T-cell (primary cell): ENCODE measurements at regions not wholly inside any gene's neighbourhood (a gene's known extent, or its start where the extent isn't known, plus 50 kb on each side); places are given as distances from the start of the nearest gene placed in this dataset.

Experiments
- ATAC-seq, 4 experiments: fragments of 200-7000 bp in 3 of 4; fragments of 150-1000 bp in 1 of 4; cut with Tn5 transposase; replicated peaks in 1 of 4; 1 replicate in 3 of 4; 2 replicates in 1 of 4; pipeline ENCODE4 v1.10.0; 2021; ENCODE audit warnings: moderate library complexity in 3 of 4, mild to moderate bottlenecking in 2 of 4, moderate number of reproducible peaks in 1 of 4
- CTCF ChIA-PET, 2 donors: fragments of 300-600 bp; sonication (Branson Sonifier 250); formaldehyde crosslinking; loops; one replicate each; lab custom pipeline; 2022; ENCODE audit warnings: antibody characterized with exemption in 2 of 2; lab: Charles Lee
- POLR2A ChIA-PET, 2 donors: fragments of 300-600 bp; sonication (Branson Sonifier 250); formaldehyde crosslinking; loops; one replicate each; lab custom pipeline; 2022; ENCODE audit warnings: antibody characterized with exemption in 2 of 2; lab: Charles Lee
- DNase-seq, 35 experiments: peaks; one replicate each; pipeline versions ENCODE4 v3.0.0 to v3.0.0-alpha.2; 2013 to 2023
- H3K27ac ChIP-seq: one replicate; pipeline ENCODE4 v1.5.1; 2013; ENCODE audit warnings: low read length
- H3K27me3 ChIP-seq, 2 experiments: replicated peaks in 1 of 2; 1 replicate in 1 of 2; 2 replicates in 1 of 2; pipeline versions ENCODE4 v1.6.1 to v1.7.0; 2013; ENCODE audit warnings: low read length in 1 of 2, mixed read lengths in 1 of 2; ENCODE audit not compliant: control insufficient read depth in 2 of 2, insufficient read depth in 2 of 2; ENCODE audit errors: extremely low read depth in 1 of 2
- H3K36me3 ChIP-seq, 2 donors: 1 replicate in 1 of 2; 2 replicates in 1 of 2; pipeline versions ENCODE4 v1.6.1 to v1.7.0; 2013; ENCODE audit warnings: low read length in 1 of 2; ENCODE audit not compliant: control insufficient read depth in 2 of 2, insufficient read depth in 1 of 2; ENCODE audit errors: extremely low read depth in 1 of 2
- H3K4me1 ChIP-seq, 2 experiments: 1 replicate in 1 of 2; 2 replicates in 1 of 2; pipeline versions ENCODE4 v1.6.1 to v1.7.0; 2013; ENCODE audit warnings: low read length in 2 of 2, mixed read lengths in 1 of 2; ENCODE audit not compliant: insufficient read depth in 2 of 2, control insufficient read depth in 1 of 2; ENCODE audit errors: extremely low read depth in 1 of 2
- H3K4me3 ChIP-seq, 2 donors: 1 replicate in 1 of 2; 2 replicates in 1 of 2; pipeline versions ENCODE4 v1.5.1 to v1.7.0; 2013; ENCODE audit warnings: mild to moderate bottlenecking in 2 of 2, low read length in 1 of 2, moderate library complexity in 1 of 2; ENCODE audit not compliant: control insufficient read depth in 1 of 2; ENCODE audit errors: extremely low read depth in 1 of 2
- H3K9me3 ChIP-seq: 2 replicates; pipeline ENCODE4 v1.7.0; 2013
- H3K27ac Mint-ChIP-seq, 2 donors: one replicate each; pipeline ENCODE4 v1.8.0; 2020 to 2021; ENCODE audit warnings: mild to moderate bottlenecking in 2 of 2, mixed read lengths in 2 of 2
- H3K27me3 Mint-ChIP-seq, 2 donors: one replicate each; pipeline ENCODE4 v1.8.0; 2021 to 2022; ENCODE audit warnings: mixed read lengths in 2 of 2
- H3K36me3 Mint-ChIP-seq: one replicate; pipeline ENCODE4 v1.8.0; 2021; ENCODE audit warnings: mixed read lengths
- H3K4me1 Mint-ChIP-seq, 3 donors: one replicate each; pipeline ENCODE4 v1.8.0; 2020 to 2022; ENCODE audit warnings: mixed read lengths in 3 of 3, mild to moderate bottlenecking in 1 of 3
- H3K4me3 Mint-ChIP-seq, 3 donors: one replicate each; pipeline ENCODE4 v1.8.0; 2020 to 2022; ENCODE audit warnings: mild to moderate bottlenecking in 3 of 3, mixed read lengths in 3 of 3, moderate library complexity in 3 of 3
- H3K9me3 Mint-ChIP-seq, 3 donors: one replicate each; pipeline ENCODE4 v1.8.0; 2020 to 2022; ENCODE audit warnings: mixed read lengths in 3 of 3
- WGBS: methylation state at CpG from one replicate; pipeline ENCODE4 v1.1.5; 2013; ENCODE audit warnings: missing lambda C conversion rate; ENCODE audit not compliant: insufficient coverage; 5-methylcytosine and 5-hydroxymethylcytosine counted together

DNA sequence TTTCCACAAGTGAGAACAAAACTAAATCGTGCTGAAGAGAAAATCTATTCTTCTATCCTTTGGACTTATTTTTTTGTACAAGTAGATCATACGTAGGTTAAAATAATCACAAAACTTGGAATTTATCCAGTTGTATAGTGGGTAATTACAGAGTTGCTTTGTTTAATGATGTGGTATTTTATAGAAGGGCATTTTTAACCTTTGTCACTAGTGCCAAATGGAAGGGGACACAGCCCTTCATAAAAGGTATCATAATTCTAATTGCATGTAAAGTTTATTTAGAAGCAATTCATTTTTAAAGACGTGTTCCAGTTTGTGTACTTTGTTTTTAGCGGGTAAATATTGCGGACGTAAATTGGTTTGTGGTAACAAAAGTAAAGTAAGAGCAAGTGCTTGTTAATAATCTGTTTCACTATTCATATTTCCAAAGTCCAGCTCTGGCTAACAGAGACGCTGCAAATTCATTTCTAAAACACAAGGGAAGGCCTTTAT is 99.5 kb downstream of the ERCC5 start:
- Histone ChIP-seq H3K4me1 (no peaks in the 10 kb centered on the region), H3K27me3 (no peaks in the 10 kb centered on the region), H3K9me3 (no peaks in the 10 kb centered on the region), H3K4me3 (no peak overlapping the region), H3K36me3 (no peaks in the 10 kb centered on the region), H3K27ac (no peak overlapping the region)
- POLR2A ChIA-PET = no interaction called here
- Mint-ChIP-seq H3K4me3 (no peak overlapping the region), H3K9me3 (peaks cover 0 to 10% (median 0%) of the 10 kb centered on the region in 3 donors), H3K27me3 (peaks cover 24 to 40% of the 10 kb centered on the region in 2 donors), H3K36me3 (no peaks in the 10 kb centered on the region), H3K4me1 (no peaks in the 10 kb centered on the region), H3K27ac (no peak overlapping the region)
- WGBS = no CpG with 5 or more reads among the region's 7 CpGs
- DNase-seq (no peak), ATAC-seq (no peak)
- CTCF ChIA-PET = no interaction called here

- Mint-ChIP-seq H3K36me3 (no peaks in the 10 kb centered on the region), H3K27me3 (peaks cover 26 to 44% of the 10 kb centered on the region in 2 donors), H3K27ac (no peak overlapping the region), H3K9me3 (peaks cover 0 to 14% (median 3%) of the 10 kb centered on the region in 3 donors), H3K4me3 (no peak overlapping the region), H3K4me1 (no peaks in the 10 kb centered on the region)
- no peaks in the 10 kb centered on the region for H3K4me1 ChIP-seq
- no CpG with 5 or more reads among the region's 2 CpGs for WGBS
- H3K9me3 ChIP-seq = no peaks in the 10 kb centered on the region
- no peak overlapping the region for H3K4me3 ChIP-seq
- no peak overlapping the region for H3K27ac ChIP-seq
- POLR2A ChIA-PET = no interaction called here
- no peak for ATAC-seq
- CTCF ChIA-PET = no interaction called here
- H3K36me3 ChIP-seq = no peaks in the 10 kb centered on the region
- DNase-seq = no peak
- peaks cover 0 to 2% of the 10 kb centered on the region in 2 experiments for H3K27me3 ChIP-seq
Measured at GRCh38 chr13:102944821-102945220, 99.0 kb downstream of the ERCC5 start.

- Mint-ChIP-seq H3K4me3 (no peak overlapping the region), H3K4me1 (no peaks in the 10 kb centered on the region), H3K9me3 (peaks cover 0 to 14% (median 3%) of the 10 kb centered on the region in 3 donors), H3K36me3 (no peaks in the 10 kb centered on the region), H3K27ac (no peak overlapping the region), H3K27me3 (peaks cover 25 to 34% of the 10 kb centered on the region in 2 donors)
- no peak for DNase-seq
- Histone ChIP-seq H3K27ac (no peak overlapping the region), H3K4me3 (no peak overlapping the region), H3K4me1 (no peaks in the 10 kb centered on the region), H3K27me3 (peaks cover 0 to 9% of the 10 kb centered on the region in 2 experiments), H3K9me3 (no peaks in the 10 kb centered on the region), H3K36me3 (no peaks in the 10 kb centered on the region)
- ChIA-PET POLR2A (no interaction called here), CTCF (no interaction called here)
- WGBS = no CpG with 5 or more reads among the region's 1 CpG
- no peak for ATAC-seq
Measured at GRCh38 chr13:102940770-102941169, 94.9 kb downstream of the ERCC5 start.

- H3K4me1 Mint-ChIP-seq = no peaks in the 10 kb centered on the region
- DNase-seq (no peak), ATAC-seq (no peak)
- no peaks in the 10 kb centered on the region for H3K36me3 Mint-ChIP-seq
- POLR2A ChIA-PET = no interaction called here
- Histone ChIP-seq H3K27me3 (peaks cover 0 to 9% of the 10 kb centered on the region in 2 experiments), H3K4me3 (no peak overlapping the region), H3K9me3 (no peaks in the 10 kb centered on the region), H3K4me1 (no peaks in the 10 kb centered on the region), H3K36me3 (no peaks in the 10 kb centered on the region), H3K27ac (no peak overlapping the region)
- H3K4me3 Mint-ChIP-seq = no peak overlapping the region
- H3K9me3 Mint-ChIP-seq = peaks cover 0 to 14% (median 3%) of the 10 kb centered on the region in 3 donors
- no peak overlapping the region for H3K27ac Mint-ChIP-seq
- WGBS = 71% methylated on average over 2 of the region's 5 CpGs
- CTCF ChIA-PET = no interaction called here
- peaks cover 28 to 38% of the 10 kb centered on the region in 2 donors for H3K27me3 Mint-ChIP-seq
Measured at GRCh38 chr13:102940143-102940542, 94.3 kb downstream of the ERCC5 start.

GRCh38 chr13:102935896-102936321 is 90.1 kb downstream of the ERCC5 start:
- no peak overlapping the region for H3K4me3 Mint-ChIP-seq
- peaks cover 0 to 9% of the 10 kb centered on the region in 2 experiments for H3K27me3 ChIP-seq
- H3K27ac ChIP-seq = no peak overlapping the region
- no peak overlapping the region for H3K4me3 ChIP-seq
- 17% methylated on average over 1 of the region's 2 CpGs for WGBS
- no peak for DNase-seq
- H3K36me3 Mint-ChIP-seq = no peaks in the 10 kb centered on the region
- H3K9me3 Mint-ChIP-seq = peaks cover 0 to 4% (median 3%) of the 10 kb centered on the region in 3 donors
- H3K36me3 ChIP-seq = no peaks in the 10 kb centered on the region
- H3K27ac Mint-ChIP-seq = no peak overlapping the region
- H3K27me3 Mint-ChIP-seq = peaks cover 16 to 26% of the 10 kb centered on the region in 2 donors
- no peaks in the 10 kb centered on the region for H3K4me1 Mint-ChIP-seq
- H3K4me1 ChIP-seq = no peaks in the 10 kb centered on the region
- ChIA-PET CTCF (no interaction called here), POLR2A (no interaction called here)
- no peak for ATAC-seq
- H3K9me3 ChIP-seq = no peaks in the 10 kb centered on the region

- no peak overlapping the region for H3K27ac Mint-ChIP-seq
- WGBS = 67% methylated on average over 2 of the region's 3 CpGs
- CTCF ChIA-PET = interaction anchor here in 1 of 2 donors (0.6 kb wide), 1 partner anchor 466 kb away, joined by 3 read pairs; no protein-coding TSS in a partner anchor
Measured at GRCh38 chr13:102933523-102933922, 87.7 kb downstream of the ERCC5 start.

More at GRCh38 chr13:102933523-102933922, 87.7 kb downstream of the ERCC5 start:
- DNase-seq (no peak), ATAC-seq (no peak)
- H3K4me1 Mint-ChIP-seq = peaks cover 0 to 2% (median 0%) of the 10 kb centered on the region in 3 donors
- peaks cover 16 to 31% of the 10 kb centered on the region in 2 donors for H3K27me3 Mint-ChIP-seq
- POLR2A ChIA-PET = no interaction called here
- H3K4me1 ChIP-seq = no peaks in the 10 kb centered on the region
- no peaks in the 10 kb centered on the region for H3K36me3 ChIP-seq
- peaks cover 0 to 7% of the 10 kb centered on the region in 2 experiments for H3K27me3 ChIP-seq
- H3K4me3 Mint-ChIP-seq = no peak overlapping the region
- no peaks in the 10 kb centered on the region for H3K9me3 ChIP-seq
- H3K4me3 ChIP-seq = no peak overlapping the region
- no peak overlapping the region for H3K27ac ChIP-seq
- H3K9me3 Mint-ChIP-seq = no peaks in the 10 kb centered on the region
- no peaks in the 10 kb centered on the region for H3K36me3 Mint-ChIP-seq
